OCI-LY1 (cell line): ENCODE measurements at regions not wholly inside any gene's neighbourhood (a gene's known extent, or its start where the extent isn't known, plus 50 kb on each side); places are given as distances from the start of the nearest gene placed in this dataset.

Source experiments
- CTCF ChIP-seq: fragments of 200-600 bp; sonication (generic), shearing (Covaris generic); IDR thresholded peaks from 2 replicates; pipeline ENCODE4 v1.5.1; 2017; ENCODE audit warnings: mild to moderate bottlenecking, antibody characterized with exemption, low read length, moderate library complexity, mixed read lengths
- EZH2 ChIP-seq: fragments of 200-600 bp; sonication (generic), shearing (Covaris generic); IDR thresholded peaks from 2 replicates; pipeline ENCODE4 v1.8.0; 2017; ENCODE audit warnings: borderline replicate concordance, mixed run types, mild to moderate bottlenecking, antibody characterized with exemption, low read length, moderate library complexity, mixed read lengths

- no peak for TF ChIP-seq CTCF
- TF ChIP-seq EZH2 = no peak
These were observed 275.7 kb upstream of the SPRED2 start for GRCh38 chr2:65708086-65708485.
